HG03064 (cell line): ENCODE measurements at regions not wholly inside any gene's neighbourhood (a gene's known extent, or its start where the extent isn't known, plus 50 kb on each side); places are given as distances from the start of the nearest gene placed in this dataset.
"Not testable (repeated sequence)": the region's sequence is repeated elsewhere in the genome, so short reads cannot be mapped to it uniquely, and the experiment has no call there.

Experiments used
- ATAC-seq: cut with Tn5 transposase; IDR thresholded peaks from one replicate; pipeline ENCODE4 v1.9.1; 2021; ENCODE audit warnings: low read depth; ENCODE audit not compliant: unreplicated experiment

GRCh38 chr7:10475940-10476641 lies 497.6 kb upstream of the PHF14 start:
- no peak for ATAC-seq

GRCh38 chr7:10476642-10477041 lies 497.0 kb upstream of the PHF14 start:
- no peak for ATAC-seq

DNA sequence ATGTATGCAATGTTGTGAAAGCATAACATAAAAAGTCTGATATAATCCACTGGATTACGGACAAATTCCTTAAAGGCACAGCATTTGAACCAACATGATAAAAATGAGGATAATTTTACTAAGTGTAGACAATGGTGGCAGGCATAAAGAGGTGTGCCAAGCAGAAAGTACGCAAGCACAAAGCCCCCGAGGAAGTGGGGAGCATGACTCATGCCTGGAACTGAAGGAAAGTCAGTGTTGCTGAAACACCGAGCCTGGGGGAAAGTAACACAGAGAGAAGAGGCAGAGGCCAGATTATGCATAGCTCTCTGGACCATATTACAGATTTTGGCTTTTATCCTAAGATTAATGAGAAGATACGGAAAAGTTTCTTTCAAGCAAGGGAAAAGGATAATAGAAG lies 490.0 kb upstream of the PHF14 start:
- no peak for ATAC-seq

GRCh38 chr7:10484767-10485166 lies 488.9 kb upstream of the PHF14 start:
- no peak for ATAC-seq

- not testable (repeated sequence) for ATAC-seq
Measured at GRCh38 chr7:10501206-10501884, 472.3 kb upstream of the PHF14 start.

- ATAC-seq: no peak
Measured at GRCh38 chr7:10507032-10507431, 466.6 kb upstream of the PHF14 start.

DNA sequence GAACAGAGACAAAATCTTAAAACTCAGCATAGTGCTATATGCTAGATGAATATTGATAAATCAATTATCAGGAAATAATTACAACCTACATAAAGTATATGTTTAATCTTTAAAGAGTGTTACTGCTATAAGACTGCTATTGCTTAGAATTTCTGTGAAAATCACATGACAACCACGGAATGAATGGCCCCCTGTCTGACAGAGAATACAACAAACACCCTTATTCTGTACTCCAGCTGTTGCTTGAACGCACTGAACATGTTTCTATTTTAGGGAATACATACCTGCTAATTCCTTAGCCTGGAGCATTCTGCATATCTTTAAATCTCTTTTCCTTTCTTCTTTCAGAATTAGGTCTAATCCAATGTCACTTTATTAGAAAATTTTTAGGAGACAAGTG lies 452.4 kb upstream of the PHF14 start:
- no peak for ATAC-seq

DNA sequence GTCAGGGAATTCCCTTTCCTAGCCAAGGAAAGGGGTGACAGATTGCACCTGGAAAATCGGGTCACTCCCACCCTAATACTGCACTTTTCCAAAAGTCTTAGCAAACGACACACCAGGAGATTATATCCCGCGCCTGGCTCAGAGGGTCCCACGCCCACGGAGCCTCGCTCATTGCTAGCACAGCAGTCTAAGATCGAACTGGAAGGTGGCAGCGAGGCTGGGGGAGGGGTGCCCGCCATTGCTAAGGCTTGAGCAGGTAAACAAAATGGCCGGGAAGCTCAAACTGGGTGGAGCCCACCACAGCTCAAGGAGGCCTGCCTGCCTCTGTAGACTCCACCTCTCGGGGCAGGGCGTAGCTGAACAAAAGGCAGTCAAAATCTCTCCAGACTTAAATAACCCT lies 440.2 kb upstream of the PHF14 start:
- ATAC-seq: not testable (repeated sequence)

GRCh38 chr7:10536561-10536960 lies 437.1 kb upstream of the PHF14 start:
- ATAC-seq: no peak

DNA sequence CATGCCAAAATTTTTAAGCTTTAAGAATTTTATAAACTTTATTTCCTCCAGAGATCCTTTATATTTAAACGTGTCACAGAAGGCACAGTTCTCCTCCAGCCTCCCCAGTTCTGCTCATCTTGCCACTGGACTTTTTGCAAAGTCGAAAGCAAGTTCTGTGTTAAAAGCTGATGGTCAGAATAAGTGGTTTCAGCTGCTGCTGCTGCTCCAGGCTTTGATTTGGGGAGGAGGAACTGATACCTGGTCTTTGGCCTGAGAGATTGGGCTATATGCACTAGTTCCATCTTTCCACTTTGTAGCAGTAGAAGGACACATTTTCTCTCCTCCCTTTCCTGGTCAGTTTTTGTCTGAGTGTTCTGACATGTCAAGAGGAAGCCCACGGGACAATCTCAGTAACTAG lies 435.9 kb upstream of the PHF14 start:
- ATAC-seq: no peak

DNA sequence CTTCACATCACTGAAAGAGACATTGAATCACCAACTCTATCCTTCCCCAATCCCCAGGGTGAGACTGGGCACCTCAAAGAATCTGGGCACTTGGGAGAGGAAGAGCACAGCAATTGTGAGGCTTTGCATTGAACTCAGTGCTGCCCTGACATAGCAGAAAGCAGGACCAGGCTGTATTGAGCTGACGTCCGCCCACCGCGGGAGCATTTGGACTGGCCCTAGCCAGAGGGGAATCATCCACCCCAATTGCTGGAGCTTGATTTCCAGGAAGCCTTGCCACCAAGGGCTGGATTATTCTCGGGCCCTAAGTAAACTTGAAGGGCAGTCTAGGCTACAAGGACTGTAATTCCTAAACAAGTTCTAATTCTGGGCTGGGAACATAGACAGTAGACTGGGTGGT lies 416.3 kb upstream of the PHF14 start:
- ATAC-seq: no peak

DNA sequence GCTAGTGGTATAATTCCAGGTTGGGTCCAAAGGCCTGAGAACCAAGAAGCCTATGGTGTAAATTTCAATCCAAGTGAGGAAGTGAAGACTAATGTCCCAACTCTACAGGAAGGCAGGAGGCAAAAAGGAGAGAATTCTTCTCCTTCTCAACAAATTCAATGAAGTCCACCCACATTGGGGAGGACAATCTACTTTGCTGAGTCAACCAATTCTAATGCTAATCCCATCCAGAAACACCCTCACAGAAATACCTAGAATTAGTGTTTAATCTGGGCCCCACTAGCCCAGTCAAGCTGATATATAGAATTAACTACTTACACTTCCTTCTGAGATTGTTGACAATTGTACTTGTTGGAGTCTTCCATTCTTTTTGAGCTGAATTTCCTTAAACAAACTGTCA lies 413.2 kb upstream of the PHF14 start:
- no peak for ATAC-seq

DNA sequence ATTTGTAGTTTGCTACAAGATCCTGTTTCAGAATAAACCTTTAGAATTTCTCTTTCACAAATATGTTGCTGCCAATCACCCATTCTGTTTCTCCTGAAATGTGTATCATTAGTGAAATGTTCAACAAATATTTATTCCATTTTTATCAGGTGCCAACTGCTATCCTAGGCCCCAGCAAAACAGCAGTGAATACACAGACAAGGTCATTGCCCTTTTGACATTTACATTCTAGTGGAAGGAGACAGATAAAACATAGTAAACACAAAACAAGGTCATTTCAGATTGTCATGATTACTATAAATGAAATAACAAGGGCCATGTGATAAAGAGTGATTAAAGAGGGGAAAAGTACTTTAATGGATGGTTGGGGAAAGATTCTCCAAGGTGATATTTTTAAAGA lies 404.8 kb upstream of the PHF14 start:
- no peak for ATAC-seq

DNA sequence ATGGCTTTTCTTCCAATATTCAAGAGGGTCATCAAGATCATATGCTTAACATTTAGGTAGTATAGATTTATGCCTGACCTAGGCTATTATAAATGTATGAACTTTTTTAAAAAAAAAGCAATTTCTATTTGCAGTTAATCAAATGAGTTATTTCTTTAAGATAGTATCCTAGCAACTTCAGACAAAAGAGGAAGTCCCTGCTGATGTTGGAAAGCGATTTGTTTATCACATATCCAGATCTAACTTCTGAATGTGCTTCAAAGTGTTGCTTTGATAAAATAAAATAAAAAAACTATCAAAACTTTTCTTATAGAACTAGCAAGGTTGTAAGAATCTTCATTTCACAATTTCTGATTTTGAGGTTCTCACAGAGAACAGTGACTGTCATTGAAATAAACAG lies 401.9 kb upstream of the PHF14 start:
- ATAC-seq: no peak

DNA sequence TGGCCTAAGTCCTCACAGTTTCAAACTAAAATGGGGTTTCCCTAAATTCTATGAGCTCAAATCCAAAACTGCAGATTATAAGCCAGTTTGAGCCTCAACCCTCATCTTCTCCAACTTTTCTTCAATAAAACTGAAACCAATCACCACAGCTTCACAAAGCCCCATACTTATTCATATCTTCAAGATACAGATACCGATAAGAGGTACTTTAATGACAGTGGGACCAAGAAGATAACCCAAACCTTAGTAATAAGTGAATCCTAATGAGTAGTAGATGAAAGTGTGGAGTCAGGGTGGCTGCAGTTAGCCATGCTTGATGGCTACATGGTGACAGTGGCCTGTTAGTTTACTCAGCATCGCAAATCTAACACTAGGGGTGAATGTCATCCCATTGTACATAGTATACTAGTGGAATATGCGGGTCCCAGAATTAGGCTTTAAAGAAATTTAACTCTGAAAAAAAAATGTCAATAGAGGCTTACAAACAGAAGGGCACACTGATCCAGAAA lies 395.8 kb upstream of the PHF14 start:
- no peak for ATAC-seq

DNA sequence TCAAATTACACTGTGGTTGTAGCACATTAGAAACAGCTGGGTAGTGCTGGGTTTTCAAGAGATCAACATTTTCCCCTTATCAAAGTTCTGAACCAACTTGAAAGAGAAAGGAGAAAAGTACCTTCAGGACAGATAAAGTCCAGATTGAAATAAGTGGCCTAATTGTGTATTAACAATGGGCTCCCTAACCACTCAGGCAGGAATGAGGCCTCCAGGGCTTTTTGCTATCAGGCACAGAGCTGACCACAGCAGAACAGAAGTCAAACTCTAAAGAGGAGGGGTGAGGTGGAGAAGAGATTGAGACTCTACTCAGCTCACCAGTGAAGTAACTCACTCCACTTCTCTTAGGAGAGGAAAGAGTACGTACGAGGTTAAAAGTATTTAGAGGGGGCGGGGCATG lies 394.1 kb upstream of the PHF14 start:
- ATAC-seq: no peak

- ATAC-seq: no peak
Measured at GRCh38 chr7:10584886-10585285, 388.8 kb upstream of the PHF14 start.

DNA sequence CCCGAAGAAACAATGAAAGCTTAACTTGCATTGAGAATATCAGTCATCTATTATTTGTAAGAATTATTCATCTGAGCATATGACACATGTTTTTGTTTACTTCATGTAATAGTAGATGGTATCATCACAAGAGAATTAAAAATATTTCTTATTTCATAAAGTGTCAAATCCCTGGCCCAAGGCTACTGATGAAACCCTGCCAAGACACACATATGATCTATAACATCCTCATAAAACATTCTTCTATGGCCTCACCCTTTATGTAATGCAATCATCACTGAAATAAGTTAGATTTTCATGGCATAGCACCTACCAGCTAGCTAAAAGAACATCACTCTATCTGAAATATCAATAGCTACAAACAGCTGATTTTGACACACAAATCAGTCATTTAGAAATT lies 385.6 kb upstream of the PHF14 start:
- no peak for ATAC-seq

- no peak for ATAC-seq
Measured at GRCh38 chr7:10592604-10593003, 381.1 kb upstream of the PHF14 start.

- ATAC-seq: no peak
Measured at GRCh38 chr7:10593080-10593479, 380.6 kb upstream of the PHF14 start.

DNA sequence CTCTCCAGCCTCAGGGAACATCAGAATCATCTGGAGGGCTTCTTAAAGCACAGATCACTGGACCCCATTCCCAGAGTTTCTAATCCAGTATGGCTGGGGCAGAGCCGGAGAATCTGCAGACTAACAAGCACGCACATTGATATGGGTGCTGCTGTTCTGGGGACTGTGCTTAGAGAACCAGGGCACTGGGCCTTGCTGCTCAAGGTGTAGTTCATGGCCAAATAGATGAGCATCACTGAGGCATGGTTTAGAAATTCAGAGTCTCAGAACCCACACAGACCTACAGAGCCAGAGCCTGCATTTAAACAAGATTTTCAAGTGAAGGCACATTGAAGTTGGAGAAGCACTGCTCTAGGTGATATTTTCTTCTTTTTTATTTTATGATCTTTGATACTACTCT lies 376.8 kb upstream of the PHF14 start:
- no peak for ATAC-seq

GRCh38 chr7:10604128-10604527 lies 369.5 kb upstream of the PHF14 start:
- no peak for ATAC-seq
